H1 (cell line): ENCODE measurements at regions not wholly inside any gene's neighbourhood (a gene's known extent, or its start where the extent isn't known, plus 50 kb on each side); places are given as distances from the start of the nearest gene placed in this dataset.

Experiments
- CTCF ChIA-PET: fragments of 300-600 bp; sonication (Branson Sonifier 250); formaldehyde crosslinking; loops from one replicate; lab custom pipeline; 2021; ENCODE audit not compliant: partially characterized antibody; lab: Charles Lee
- POLR2A ChIA-PET: fragments of 300-600 bp; sonication (Branson Sonifier 250); formaldehyde crosslinking; loops from one replicate; lab custom pipeline; 2021; ENCODE audit warnings: inconsistent platforms; ENCODE audit not compliant: partially characterized antibody; lab: Charles Lee
- DNase-seq, 2 experiments: peaks; one replicate each; pipeline versions ENCODE4 v3.0.0 to v3.0.0-alpha.2; 2010 to 2022; ENCODE audit warnings: low spot score in 2 of 2, low read depth in 1 of 2, mixed read lengths in 1 of 2
- FAIRE-seq: peaks from 2 replicates; lab custom pipeline; 2011; peaks lifted over from hg19 to GRCh38; lab: Jason Lieb, UNC
- H2AFZ ChIP-seq: 2 replicates; pipeline ENCODE4 v1.8.1; 2012; ENCODE audit warnings: low read length, inconsistent platforms
- H2AK5ac ChIP-seq: 2 replicates; pipeline ENCODE4 v1.6.1; 2013; ENCODE audit warnings: low read depth, low read length
- H2BK120ac ChIP-seq: replicated peaks from 2 replicates; pipeline ENCODE3; 2013; ENCODE audit warnings: low read depth, low read length, inconsistent platforms
- H2BK12ac ChIP-seq: 2 replicates; pipeline ENCODE4 v1.6.1; 2013; ENCODE audit warnings: low read depth, low read length
- H2BK15ac ChIP-seq: 2 replicates; pipeline ENCODE4 v1.6.1; 2013; ENCODE audit warnings: low read length
- H2BK20ac ChIP-seq: 2 replicates; pipeline ENCODE4 v1.6.1; 2013; ENCODE audit warnings: low read length
- H2BK5ac ChIP-seq: 2 replicates; pipeline ENCODE4 v1.6.1; 2013; ENCODE audit warnings: low read depth, low read length
- H3K14ac ChIP-seq: 2 replicates; pipeline ENCODE4 v1.6.1; 2013; ENCODE audit warnings: inconsistent platforms; ENCODE audit not compliant: insufficient read length
- H3K18ac ChIP-seq: 2 replicates; pipeline ENCODE4 v1.6.1; 2013; ENCODE audit warnings: low read length; ENCODE audit errors: extremely low read depth
- H3K23ac ChIP-seq: 2 replicates; pipeline ENCODE4 v1.6.1; 2013; ENCODE audit warnings: inconsistent platforms; ENCODE audit not compliant: insufficient read length
- H3K23me2 ChIP-seq: 2 replicates; pipeline ENCODE4 v1.6.1; 2013; ENCODE audit warnings: low read depth, low read length
- H3K27ac ChIP-seq: 2 replicates; pipeline ENCODE4 v1.6.1; 2011; ENCODE audit warnings: low read depth, low read length, inconsistent platforms
- H3K27me3 ChIP-seq, 4 experiments: replicated peaks in 1 of 4; 1 replicate in 1 of 4; 2 replicates in 3 of 4; pipeline versions ENCODE4 v1.6.1 to v1.8.1; 2011 to 2013; ENCODE audit warnings: low read length in 3 of 4, mild to moderate bottlenecking in 3 of 4, inconsistent platforms in 2 of 4, mixed read lengths in 2 of 4, moderate library complexity in 1 of 4; ENCODE audit not compliant: control insufficient read depth in 3 of 4, insufficient read depth in 3 of 4; ENCODE audit errors: extremely low read depth in 1 of 4
- H3K36me3 ChIP-seq, 4 experiments: 2 replicates each; pipeline versions ENCODE4 v1.6.1 to v1.8.1; 2011 to 2013; ENCODE audit warnings: mild to moderate bottlenecking in 4 of 4, low read length in 3 of 4, moderate library complexity in 2 of 4, control low read depth in 1 of 4, inconsistent platforms in 1 of 4; ENCODE audit not compliant: insufficient read depth in 4 of 4, control insufficient read depth in 2 of 4
- H3K4ac ChIP-seq: replicated peaks from 2 replicates; pipeline ENCODE3; 2013; ENCODE audit warnings: low read length, low read depth, mixed read lengths, inconsistent platforms; ENCODE audit not compliant: insufficient read length
- H3K4me1 ChIP-seq, 4 experiments: replicated peaks in 1 of 4; 1 replicate in 1 of 4; 2 replicates in 3 of 4; pipeline versions ENCODE4 v1.6.1 to v1.8.1; 2011 to 2013; ENCODE audit warnings: low read length in 3 of 4, inconsistent platforms in 2 of 4, mixed read lengths in 1 of 4; ENCODE audit not compliant: insufficient read depth in 4 of 4, control insufficient read depth in 3 of 4
- H3K4me2 ChIP-seq, 2 experiments: 2 replicates each; pipeline versions ENCODE4 v1.6.1 to v1.8.1; 2011 to 2013; ENCODE audit warnings: low read depth in 2 of 2, low read length in 2 of 2, control low read depth in 1 of 2, inconsistent platforms in 1 of 2, mild to moderate bottlenecking in 1 of 2; ENCODE audit not compliant: insufficient read depth in 1 of 2
- H3K4me3 ChIP-seq, 4 experiments: fragments of 200-600, 300-600 bp in 1 of 4; sonication (generic), shearing (Covaris generic), sonication (Bioruptor Twin) in 1 of 4; 2 replicates each; pipeline versions ENCODE4 v1.5.1 to v1.8.1; 2011 to 2016; ENCODE audit warnings: low read length in 4 of 4, low read depth in 3 of 4, control low read depth in 2 of 4, inconsistent platforms in 2 of 4, mild to moderate bottlenecking in 2 of 4, mixed read lengths in 1 of 4, moderate library complexity in 1 of 4; ENCODE audit not compliant: insufficient read depth in 2 of 4; ENCODE audit errors: extremely low read depth in 1 of 4
- H3K56ac ChIP-seq: replicated peaks from 2 replicates; pipeline ENCODE3; 2013; ENCODE audit warnings: low read depth, mild to moderate bottlenecking, mixed read lengths, low read length, inconsistent platforms; ENCODE audit not compliant: insufficient read length
- H3K79me1 ChIP-seq: 2 replicates; pipeline ENCODE4 v1.6.1; 2013; ENCODE audit warnings: low read depth, low read length, control low read depth
- H3K79me2 ChIP-seq, 2 experiments: 2 replicates each; pipeline versions ENCODE4 v1.6.1 to v1.8.1; 2012 to 2013; ENCODE audit warnings: low read length in 2 of 2, mild to moderate bottlenecking in 2 of 2, inconsistent platforms in 1 of 2; ENCODE audit not compliant: insufficient read depth in 2 of 2, control insufficient read depth in 1 of 2
- H3K9ac ChIP-seq, 4 experiments: replicated peaks in 1 of 4; 1 replicate in 1 of 4; 2 replicates in 3 of 4; pipeline versions ENCODE4 v1.6.1 to v1.8.1; 2011 to 2013; ENCODE audit warnings: low read depth in 3 of 4, low read length in 3 of 4, control low read depth in 2 of 4, mild to moderate bottlenecking in 2 of 4, moderate library complexity in 2 of 4, inconsistent platforms in 1 of 4; ENCODE audit errors: extremely low read depth in 1 of 4
- H3K9me3 ChIP-seq, 2 experiments: 2 replicates each; pipeline versions ENCODE4 v1.6.1 to v1.8.1; 2012 to 2013; ENCODE audit warnings: mild to moderate bottlenecking in 2 of 2, moderate library complexity in 2 of 2, control low read depth in 1 of 2, inconsistent platforms in 1 of 2, low read depth in 1 of 2, low read length in 1 of 2, mixed read lengths in 1 of 2; ENCODE audit not compliant: insufficient read depth in 2 of 2
- H4K20me1 ChIP-seq, 2 experiments: replicated peaks in 1 of 2; 2 replicates each; pipeline versions ENCODE3 to v1.8.1; 2011 to 2013; ENCODE audit warnings: inconsistent platforms in 2 of 2, low read length in 2 of 2, mild to moderate bottlenecking in 1 of 2; ENCODE audit not compliant: insufficient read depth in 2 of 2, control insufficient read depth in 1 of 2
- H4K5ac ChIP-seq: 2 replicates; pipeline ENCODE4 v1.6.1; 2013; ENCODE audit warnings: low read length, low read depth, mixed read lengths, inconsistent platforms; ENCODE audit not compliant: insufficient read length
- H4K8ac ChIP-seq: 2 replicates; pipeline ENCODE4 v1.8.0; 2013; ENCODE audit warnings: mild to moderate bottlenecking, moderate library complexity, low read length, inconsistent platforms; ENCODE audit not compliant: insufficient read depth; ENCODE audit errors: extremely low read depth
- H4K91ac ChIP-seq: replicated peaks from 2 replicates; pipeline ENCODE3; 2013; ENCODE audit warnings: low read length, mixed read lengths, inconsistent platforms; ENCODE audit not compliant: insufficient read length
- CBX8 ChIP-seq: fragments of 300-800, 300-1000 bp; sonication (generic); IDR thresholded peaks from 2 replicates; pipeline ENCODE4 v1.7.1; 2016; ENCODE audit warnings: low read depth, low read length, borderline replicate concordance
- CEBPB ChIP-seq: IDR thresholded peaks from 2 replicates; pipeline ENCODE4 v1.6.1; 2012; ENCODE audit warnings: low read depth, low read length
- CTBP2 ChIP-seq: IDR thresholded peaks from 2 replicates; pipeline ENCODE4 v1.7.0; 2011; ENCODE audit warnings: borderline replicate concordance, mild to moderate bottlenecking, moderate library complexity, mixed read lengths, low read length; ENCODE audit not compliant: insufficient read depth, insufficient read length
- EP300 ChIP-seq, 2 experiments: IDR thresholded peaks; 1 replicate in 1 of 2; 2 replicates in 1 of 2; pipeline ENCODE4 v1.6.1; 2011 to 2012; ENCODE audit warnings: low read depth in 2 of 2, low read length in 2 of 2, mild to moderate bottlenecking in 2 of 2, borderline replicate concordance in 1 of 2, inconsistent platforms in 1 of 2, moderate library complexity in 1 of 2
- JUN ChIP-seq: IDR thresholded peaks from 2 replicates; pipeline ENCODE4 v1.6.1; 2011; ENCODE audit warnings: low read depth, mild to moderate bottlenecking, improper control_type of control experiment, low read length
- KDM4A ChIP-seq: IDR thresholded peaks from one replicate; pipeline ENCODE4 v1.7.1; 2012; ENCODE audit warnings: low read depth, mild to moderate bottlenecking, moderate library complexity, low read length, inconsistent platforms; ENCODE audit not compliant: severe bottlenecking
- KDM5A ChIP-seq: fragments of 200-600 bp; IDR thresholded peaks from 2 replicates; pipeline ENCODE4 v1.7.1; 2012; ENCODE audit warnings: mild to moderate bottlenecking, low read length, inconsistent platforms, mixed read lengths
- NANOG ChIP-seq: IDR thresholded peaks from 2 replicates; pipeline ENCODE4 v1.6.1; 2011; ENCODE audit warnings: low read length, low read depth, mild to moderate bottlenecking, inconsistent platforms; ENCODE audit not compliant: insufficient read depth, poor library complexity, severe bottlenecking
- PHF8 ChIP-seq: fragments of 200-600 bp; sonication (generic); conservative IDR thresholded peaks from 2 replicates; pipeline ENCODE4 v1.7.1; 2012; ENCODE audit warnings: low read depth, mild to moderate bottlenecking, inconsistent platforms, low read length, moderate library complexity
- RFX5 ChIP-seq: IDR thresholded peaks from 2 replicates; pipeline ENCODE4 v1.6.1; 2011; ENCODE audit warnings: low read depth, low read length, improper control_type of control experiment, borderline replicate concordance
- SAP30 ChIP-seq: fragments of 300-600 bp; sonication (generic); IDR thresholded peaks from 2 replicates; pipeline ENCODE4 v1.7.1; 2012; ENCODE audit warnings: low read length, moderate library complexity, mild to moderate bottlenecking, inconsistent platforms; ENCODE audit not compliant: insufficient read depth, insufficient replicate concordance
- SIN3A ChIP-seq, 2 experiments: IDR thresholded peaks in 1 of 2; conservative IDR thresholded peaks in 1 of 2; 2 replicates each; pipeline ENCODE4 v1.6.1; 2011 to 2012; ENCODE audit warnings: low read length in 2 of 2, improper control_type of control experiment in 1 of 2, low read depth in 1 of 2, mild to moderate bottlenecking in 1 of 2
- SIRT6 ChIP-seq: IDR thresholded peaks from one replicate; pipeline ENCODE4 v1.7.1; 2012; ENCODE audit warnings: low read length, inconsistent platforms
- TAF1 ChIP-seq: IDR thresholded peaks from 2 replicates; pipeline ENCODE4 v1.6.1; 2011; ENCODE audit warnings: mild to moderate bottlenecking, low read depth, low read length
- WGBS, 2 experiments: shearing (Covaris generic) in 1 of 2; methylation state at CpG; one replicate each; pipeline versions ENCODE4 v1.1.6 to v1.1.7; 2013 to 2015; ENCODE audit warnings: low lambda C conversion rate in 2 of 2, mixed read lengths in 2 of 2, inconsistent platforms in 1 of 2, low coverage in 1 of 2, missing lambda C conversion rate in 1 of 2; ENCODE audit not compliant: insufficient replicate concordance in 2 of 2, insufficient coverage in 1 of 2, insufficient read length in 1 of 2; ENCODE audit errors: extremely low coverage in 1 of 2, missing lambda C conversion rate in 1 of 2; 5-methylcytosine and 5-hydroxymethylcytosine counted together

GRCh38 chr4:10184501-10184938 lies 67.9 kb upstream of the WDR1 start:
- H4K20me1 ChIP-seq, result no peaks in the 10 kb centered on the region
- H3K9ac ChIP-seq, result no peak overlapping the region
- no peak overlapping the region for H2BK120ac ChIP-seq
- H4K5ac ChIP-seq, result no peak overlapping the region
- H3K79me1 ChIP-seq, result no peaks in the 10 kb centered on the region
- H2AFZ ChIP-seq, result no peak overlapping the region
- H3K4me1 ChIP-seq, result no peaks in the 10 kb centered on the region
- H4K8ac ChIP-seq, result no peak overlapping the region
- no peak for FAIRE-seq
- H2BK12ac ChIP-seq, result no peak overlapping the region
- H3K4me2 ChIP-seq, result no peak overlapping the region
- no peak overlapping the region for H3K27ac ChIP-seq
- H3K79me2 ChIP-seq, result no peaks in the 10 kb centered on the region
- H3K4me3 ChIP-seq, result no peak overlapping the region
- no peak overlapping the region for H3K4ac ChIP-seq
- no peaks in the 10 kb centered on the region for H3K36me3 ChIP-seq
- WGBS, 2 experiments, result 92% methylated on average over 7 of the region's 7 CpGs; no CpG with 5 or more reads in 1 of the 2 experiments
- H2BK5ac ChIP-seq, result no peak overlapping the region
- no peak overlapping the region for H3K14ac ChIP-seq
- no peak overlapping the region for H3K56ac ChIP-seq
- H3K23ac ChIP-seq, result no peak overlapping the region
- no peak for DNase-seq
- H2BK15ac ChIP-seq, result no peak overlapping the region
- POLR2A ChIA-PET, result no interaction called here
- H3K23me2 ChIP-seq, result no peaks in the 10 kb centered on the region
- no peaks in the 10 kb centered on the region for H3K27me3 ChIP-seq
- no peak overlapping the region for H2AK5ac ChIP-seq
- H3K18ac ChIP-seq, result no peak overlapping the region
- CTCF ChIA-PET, result interaction anchor here (0.8 to 7.2 kb wide), 3 partner anchors 12 to 26 kb away, joined by 3 to 69 read pairs (median 19); no protein-coding TSS in a partner anchor
- H4K91ac ChIP-seq, result no peak overlapping the region
- H3K9me3 ChIP-seq, result no peaks in the 10 kb centered on the region
- H2BK20ac ChIP-seq, result no peak overlapping the region
- TF ChIP-seq PHF8, result no peak
- no peak for TF ChIP-seq CTBP2
- TF ChIP-seq TAF1, result no peak
- TF ChIP-seq CEBPB, result no peak
- no peak for TF ChIP-seq RFX5
- no peak for TF ChIP-seq KDM5A
- TF ChIP-seq SIRT6, result no peak
- no peak for TF ChIP-seq SAP30
- TF ChIP-seq SIN3A (conservative IDR thresholded peaks at IDR 0.05 in 1 of 2, IDR thresholded peaks at IDR 0.05 in 1 of 2; ENCODE audit: low read depth in 1 of 2, low read length in 2 of 2), result no peak
- no peak for TF ChIP-seq KDM4A
- TF ChIP-seq CBX8, result no peak
- no peak for TF ChIP-seq NANOG
- TF ChIP-seq EP300 (IDR thresholded peaks at IDR 0.05; ENCODE audit: borderline replicate concordance in 1 of 2, low read depth in 2 of 2, low read length in 2 of 2), result no peak
- TF ChIP-seq JUN, result no peak
